Peyer's patch (tissue), 4 donors: ENCODE measurements at regions not wholly inside any gene's neighbourhood (a gene's known extent, or its start where the extent isn't known, plus 50 kb on each side); places are given as distances from the start of the nearest gene placed in this dataset.
A peak's percentile ranks its signal among the peaks of the same experiment; 100 is the strongest.
"Not testable (repeated sequence)": the region's sequence is repeated elsewhere in the genome, so short reads cannot be mapped to it uniquely, and the experiment has no call there.

ENCODE experiments used
- DNase-seq, 3 donors: peaks; one replicate each; pipeline ENCODE4 v3.0.0-alpha.2; 2017 to 2019
- H3K27ac ChIP-seq, 4 donors: fragments of 200-600 bp; sonication (generic); one replicate each; pipeline ENCODE4 v1.5.1; 2016 to 2019
- H3K27me3 ChIP-seq, 2 donors: fragments of 200-600 bp; sonication (generic); one replicate each; pipeline ENCODE4 v1.5.1; 2019
- H3K36me3 ChIP-seq, 3 donors: fragments of 200-600 bp; sonication (generic); one replicate each; pipeline ENCODE4 v1.5.1; 2016 to 2019
- H3K4me1 ChIP-seq, 4 donors: fragments of 200-600 bp; sonication (generic); one replicate each; pipeline ENCODE4 v1.5.1; 2016 to 2019
- H3K4me3 ChIP-seq, 4 donors: fragments of 200-600 bp; sonication (generic); 1 replicate in 3 of 4; 2 replicates in 1 of 4; pipeline ENCODE4 v1.5.1; 2016 to 2019; ENCODE audit warnings: mild to moderate bottlenecking in 1 of 4
- H3K9me3 ChIP-seq, 4 donors: fragments of 200-600 bp; sonication (generic); one replicate each; pipeline ENCODE4 v1.5.1; 2016 to 2019; ENCODE audit warnings: mild to moderate bottlenecking in 1 of 4
- POLR2A ChIP-seq, 2 donors: fragments of 450-650 bp; IDR thresholded peaks; one replicate each; pipeline ENCODE4 v1.5.1; 2017; ENCODE audit warnings: antibody characterized with exemption in 2 of 2, mild to moderate bottlenecking in 2 of 2, moderate library complexity in 2 of 2
- TF ChIP-seq, protein P1 (sequence below), 6 experiments: fragments of 450-650 bp in 4 of 6; fragments of 200-600 bp in 2 of 6; sonication (generic) in 1 of 6; IDR thresholded peaks; one replicate each; pipeline ENCODE4 v1.5.1; 2017 to 2019; ENCODE audit warnings: antibody characterized with exemption in 6 of 6, mild to moderate bottlenecking in 3 of 6, moderate library complexity in 1 of 6

DNA sequence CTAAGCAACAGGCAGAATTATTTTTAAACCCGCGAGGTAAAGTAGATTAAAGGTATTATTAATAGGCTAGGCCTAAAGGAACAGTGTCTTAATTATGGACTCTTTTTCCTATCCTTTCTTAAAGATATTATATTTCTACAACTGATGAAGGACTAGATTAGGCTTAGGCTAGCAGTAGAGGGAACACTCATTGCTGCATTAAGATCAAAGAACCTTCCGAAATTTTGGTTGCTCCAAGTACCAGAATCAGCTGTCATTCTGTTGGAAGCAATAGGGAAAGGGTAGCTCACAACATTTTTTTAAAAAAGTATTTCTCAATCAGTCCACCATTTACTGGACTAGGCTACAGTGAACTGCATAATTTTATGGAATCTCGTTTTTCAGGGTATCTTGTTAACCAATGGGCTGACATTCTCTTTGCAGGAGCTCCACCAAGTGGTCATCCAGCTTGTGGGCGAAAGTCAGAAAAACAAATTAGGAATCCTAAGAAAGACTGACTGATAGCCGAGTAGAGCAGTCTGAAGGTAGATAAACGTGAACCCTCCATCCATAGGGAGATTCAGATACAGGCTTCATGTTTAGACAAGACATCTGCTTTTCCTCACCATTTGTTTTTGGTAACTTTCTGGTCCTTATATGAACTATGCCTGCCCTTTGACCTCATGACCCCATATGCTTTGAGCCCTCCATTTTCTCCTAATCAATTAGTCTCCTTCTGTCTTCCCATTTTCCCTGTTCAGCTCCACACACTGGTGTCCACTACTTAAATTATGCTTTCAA lies 103.6 kb upstream of the CHD1 start:
- Histone ChIP-seq H3K4me3 (peak overlapping the region in 2 of 4 donors; percentile 38 to 48), H3K9me3 (no peaks in the 10 kb centered on the region), H3K27me3 (no peaks in the 10 kb centered on the region), H3K4me1 (peaks cover 0 to 15% (median 7%) of the 10 kb centered on the region in 4 donors), H3K27ac (peak overlapping the region; percentile 70 to 82 (median 71)), H3K36me3 (no peaks in the 10 kb centered on the region)
- DNase-seq = peak in 2 of 3 donors; percentile 60 to 85
- TF ChIP-seq, protein P1, sequence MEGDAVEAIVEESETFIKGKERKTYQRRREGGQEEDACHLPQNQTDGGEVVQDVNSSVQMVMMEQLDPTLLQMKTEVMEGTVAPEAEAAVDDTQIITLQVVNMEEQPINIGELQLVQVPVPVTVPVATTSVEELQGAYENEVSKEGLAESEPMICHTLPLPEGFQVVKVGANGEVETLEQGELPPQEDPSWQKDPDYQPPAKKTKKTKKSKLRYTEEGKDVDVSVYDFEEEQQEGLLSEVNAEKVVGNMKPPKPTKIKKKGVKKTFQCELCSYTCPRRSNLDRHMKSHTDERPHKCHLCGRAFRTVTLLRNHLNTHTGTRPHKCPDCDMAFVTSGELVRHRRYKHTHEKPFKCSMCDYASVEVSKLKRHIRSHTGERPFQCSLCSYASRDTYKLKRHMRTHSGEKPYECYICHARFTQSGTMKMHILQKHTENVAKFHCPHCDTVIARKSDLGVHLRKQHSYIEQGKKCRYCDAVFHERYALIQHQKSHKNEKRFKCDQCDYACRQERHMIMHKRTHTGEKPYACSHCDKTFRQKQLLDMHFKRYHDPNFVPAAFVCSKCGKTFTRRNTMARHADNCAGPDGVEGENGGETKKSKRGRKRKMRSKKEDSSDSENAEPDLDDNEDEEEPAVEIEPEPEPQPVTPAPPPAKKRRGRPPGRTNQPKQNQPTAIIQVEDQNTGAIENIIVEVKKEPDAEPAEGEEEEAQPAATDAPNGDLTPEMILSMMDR (IDR thresholded peaks at IDR 0.05) = peak; percentile 53 to 93 (median 76)
- TF ChIP-seq POLR2A (IDR thresholded peaks at IDR 0.05) = no peak

- no peaks in the 10 kb centered on the region for H3K27me3 ChIP-seq
- H3K4me3 ChIP-seq = no peak overlapping the region
- no peaks in the 10 kb centered on the region for H3K36me3 ChIP-seq
- peaks cover 0 to 21% (median 13%) of the 10 kb centered on the region in 4 donors for H3K4me1 ChIP-seq
- H3K9me3 ChIP-seq = no peaks in the 10 kb centered on the region
- H3K27ac ChIP-seq = no peak overlapping the region
- no peak for DNase-seq
- no peak for TF ChIP-seq POLR2A (IDR thresholded peaks at IDR 0.05)
- TF ChIP-seq, protein P1 (IDR thresholded peaks at IDR 0.05) = no peak
Observed at GRCh38 chr5:99030906-99031440, 102.2 kb upstream of the CHD1 start.

- Histone ChIP-seq H3K27ac (no peak overlapping the region), H3K4me3 (no peak overlapping the region), H3K27me3 (no peaks in the 10 kb centered on the region), H3K9me3 (no peaks in the 10 kb centered on the region), H3K4me1 (peaks cover 0 to 30% (median 12%) of the 10 kb centered on the region in 4 donors), H3K36me3 (no peaks in the 10 kb centered on the region)
- TF ChIP-seq, protein P1 (IDR thresholded peaks at IDR 0.05) = no peak
- no peak for TF ChIP-seq POLR2A (IDR thresholded peaks at IDR 0.05)
- DNase-seq = no peak
Observed at GRCh38 chr5:99029172-99029571, 100.4 kb upstream of the CHD1 start.

- H3K27ac ChIP-seq = peak overlapping the region in 1 of 4 donors; percentile 69
- H3K9me3 ChIP-seq, H3K4me3 ChIP-seq, H3K36me3 ChIP-seq, DNase-seq, H3K27me3 ChIP-seq: not testable (repeated sequence)
- H3K4me1 ChIP-seq = peaks cover 0 to 27% (median 9%) of the 10 kb centered on the region in 4 donors
Observed at GRCh38 chr5:99028170-99028569, 99.4 kb upstream of the CHD1 start.

DNA sequence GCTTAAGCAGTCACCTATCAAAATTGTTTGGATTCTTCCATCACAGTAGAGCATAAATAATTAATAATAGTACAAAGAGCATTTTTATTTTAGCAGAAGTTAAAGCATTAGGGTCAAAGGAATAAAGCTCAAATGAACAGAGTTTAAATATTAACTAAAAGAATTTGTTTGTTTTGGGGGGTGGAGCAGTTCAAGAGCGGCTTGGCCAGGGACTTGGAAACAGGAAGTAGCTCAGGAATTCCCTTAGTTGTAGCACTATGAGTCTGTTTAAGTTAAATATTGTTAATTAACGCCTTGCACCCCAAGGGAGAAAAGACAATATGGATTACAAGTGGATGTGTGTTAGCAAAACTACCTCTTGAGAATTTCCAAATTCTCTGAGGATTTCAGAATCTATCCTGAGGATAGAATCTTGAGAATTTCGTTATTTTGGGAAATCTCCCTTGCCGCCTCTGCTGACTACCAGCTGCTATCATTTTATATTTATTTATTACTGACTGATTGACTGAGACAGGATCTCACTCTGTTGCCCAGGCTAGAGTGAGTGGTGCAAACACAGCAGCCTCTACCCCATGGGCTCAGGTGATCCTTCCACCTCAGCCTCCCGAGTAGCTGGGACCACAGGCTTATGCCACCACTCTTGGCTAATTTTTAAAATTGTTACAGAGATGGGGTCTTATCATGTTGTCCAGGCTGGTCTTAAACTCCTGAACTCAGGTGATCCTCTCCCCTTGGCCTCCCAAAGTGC lies 96.7 kb upstream of the CHD1 start:
- no peaks in the 10 kb centered on the region for H3K9me3 ChIP-seq
- peak overlapping the region in 3 of 4 donors; percentile 57 to 69 (median 67) for H3K27ac ChIP-seq
- no peaks in the 10 kb centered on the region for H3K27me3 ChIP-seq
- no peaks in the 10 kb centered on the region for H3K36me3 ChIP-seq
- no peak overlapping the region for H3K4me3 ChIP-seq
- H3K4me1 ChIP-seq = peaks cover 0 to 21% (median 9%) of the 10 kb centered on the region in 4 donors
- DNase-seq = no peak
- TF ChIP-seq, protein P1 (IDR thresholded peaks at IDR 0.05) = no peak

DNA sequence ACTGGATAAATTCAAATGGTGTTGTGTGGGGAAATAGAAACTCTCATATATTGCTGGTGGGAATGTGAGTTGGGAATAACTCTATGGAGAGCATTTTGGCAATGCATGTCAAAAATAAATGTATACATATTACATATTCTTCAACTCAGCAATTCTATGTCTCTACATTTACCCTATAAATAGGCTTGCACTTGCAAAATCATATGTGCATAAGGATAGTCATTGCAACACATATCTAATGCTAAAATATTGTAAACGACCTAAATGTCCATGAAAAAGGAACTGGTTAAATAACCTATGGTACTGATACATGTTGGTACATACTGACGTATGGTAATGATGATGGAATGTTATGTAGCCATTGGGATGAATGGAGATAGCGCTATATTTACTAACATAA lies 94.5 kb upstream of the CHD1 start:
- Histone ChIP-seq H3K4me1 (peaks cover 0 to 30% (median 9%) of the 10 kb centered on the region in 4 donors), H3K36me3 (no peaks in the 10 kb centered on the region), H3K9me3 (no peaks in the 10 kb centered on the region), H3K4me3 (no peak overlapping the region), H3K27ac (no peak overlapping the region), H3K27me3 (no peaks in the 10 kb centered on the region)
- DNase-seq = no peak
- no peak for TF ChIP-seq POLR2A (IDR thresholded peaks at IDR 0.05)
- TF ChIP-seq, protein P1 (IDR thresholded peaks at IDR 0.05) = no peak
